PC-3 (cell line): ENCODE measurements at regions not wholly inside any gene's neighbourhood (a gene's known extent, or its start where the extent isn't known, plus 50 kb on each side); places are given as distances from the start of the nearest gene placed in this dataset.

ENCODE experiments used
- ATAC-seq: fragments of 200-7000 bp; cut with Tn5 transposase; 2 replicates; pipeline ENCODE4 v1.9.1; 2020; ENCODE audit warnings: mild to moderate bottlenecking, moderate library complexity
- BruUV-seq: library from RNA; stranded (reverse); fragments of 400-500 nt; replicated peaks from 2 replicates; lab custom pipeline; 2021; lab: Mats Ljungman, UMichigan
- CTCF ChIA-PET: fragments of 300-600 bp; sonication (Branson Sonifier 250); formaldehyde crosslinking; loops from one replicate; lab custom pipeline; 2022; ENCODE audit warnings: antibody characterized with exemption; lab: Charles Lee
- POLR2A ChIA-PET: fragments of 300-600 bp; sonication (Branson Sonifier 250); formaldehyde crosslinking; loops from one replicate; lab custom pipeline; 2022; ENCODE audit warnings: antibody characterized with exemption; ENCODE audit not compliant: unreplicated experiment; lab: Charles Lee
- DNase-seq: peaks from one replicate; pipeline ENCODE4 v3.0.0-alpha.2; 2015
- H2AFZ ChIP-seq: fragments of 300-600 bp; sonication (generic); 2 replicates; pipeline ENCODE4 v1.6.0; 2016; ENCODE audit warnings: antibody characterized with exemption, low read length
- H3F3A ChIP-seq: fragments of 300-600 bp; sonication (generic); one replicate; pipeline ENCODE4 v1.6.0; 2017; ENCODE audit warnings: antibody characterized with exemption, low read length, control low read depth, mild to moderate bottlenecking; ENCODE audit not compliant: unreplicated experiment
- H3K27ac ChIP-seq: fragments of 300-600 bp; sonication (generic); 2 replicates; pipeline ENCODE4 v1.5.1; 2016; ENCODE audit warnings: mild to moderate bottlenecking, low read length
- H3K27me3 ChIP-seq: fragments of 300-600 bp; sonication (generic); 2 replicates; pipeline ENCODE4 v1.6.1; 2016; ENCODE audit warnings: low read length, mixed read lengths
- H3K36me3 ChIP-seq: fragments of 300-600 bp; sonication (generic); 2 replicates; pipeline ENCODE4 v1.6.1; 2016; ENCODE audit warnings: low read depth, mixed run types, low read length, mixed read lengths
- H3K4me1 ChIP-seq: fragments of 300-600 bp; sonication (generic); 2 replicates; pipeline ENCODE4 v1.5.1; 2016; ENCODE audit warnings: low read length; ENCODE audit not compliant: insufficient read depth
- H3K4me2 ChIP-seq: fragments of 300-600 bp; sonication (generic); 2 replicates; pipeline ENCODE4 v1.6.0; 2016; ENCODE audit warnings: low read length
- H3K4me3 ChIP-seq: fragments of 300-600 bp; sonication (generic); 2 replicates; pipeline ENCODE4 v1.5.1; 2016; ENCODE audit warnings: mild to moderate bottlenecking, low read length, mixed read lengths
- H3K79me2 ChIP-seq: fragments of 300-600 bp; sonication (generic); 2 replicates; pipeline ENCODE4 v1.6.1; 2017; ENCODE audit warnings: low read length, mixed read lengths
- H3K9ac ChIP-seq: fragments of 300-600 bp; sonication (generic); 2 replicates; pipeline ENCODE4 v1.6.0; 2016; ENCODE audit warnings: mild to moderate bottlenecking, low read length
- H3K9me2 ChIP-seq: fragments of 300-600 bp; sonication (generic); replicated peaks from 2 replicates; pipeline ENCODE4 v1.6.1; 2016; ENCODE audit warnings: mixed run types, low read length, mixed read lengths
- H3K9me3 ChIP-seq: fragments of 300-600 bp; sonication (generic); 2 replicates; pipeline ENCODE4 v1.6.1; 2016; ENCODE audit warnings: low read length, mixed read lengths
- H4K20me1 ChIP-seq: fragments of 300-600 bp; sonication (generic); 2 replicates; pipeline ENCODE4 v1.6.1; 2016; ENCODE audit warnings: low read length, mixed read lengths
- CTCF ChIP-seq: fragments of 300-600 bp; sonication (generic); conservative IDR thresholded peaks from 2 replicates; pipeline ENCODE4 v1.5.1; 2017; ENCODE audit warnings: antibody characterized with exemption, low read depth, mild to moderate bottlenecking, low read length
- EZH2 ChIP-seq: fragments of 300-600 bp; sonication (generic); IDR thresholded peaks from one replicate; pipeline ENCODE4 v1.6.1; 2017; ENCODE audit warnings: antibody characterized with exemption, mild to moderate bottlenecking, low read length; ENCODE audit not compliant: unreplicated experiment
- EZH2phosphoT487 ChIP-seq: fragments of 300-600 bp; sonication (generic); IDR thresholded peaks from 2 replicates; pipeline ENCODE4 v1.6.1; 2018; ENCODE audit warnings: mild to moderate bottlenecking, antibody characterized with exemption, low read length, borderline replicate concordance
- intact Hi-C: fragments of 100-400 bp; cut with micrococcal nuclease; formaldehyde crosslinking; loops from 2 replicates; pipeline ENCODE4 v1.9.0; 2023

DNA sequence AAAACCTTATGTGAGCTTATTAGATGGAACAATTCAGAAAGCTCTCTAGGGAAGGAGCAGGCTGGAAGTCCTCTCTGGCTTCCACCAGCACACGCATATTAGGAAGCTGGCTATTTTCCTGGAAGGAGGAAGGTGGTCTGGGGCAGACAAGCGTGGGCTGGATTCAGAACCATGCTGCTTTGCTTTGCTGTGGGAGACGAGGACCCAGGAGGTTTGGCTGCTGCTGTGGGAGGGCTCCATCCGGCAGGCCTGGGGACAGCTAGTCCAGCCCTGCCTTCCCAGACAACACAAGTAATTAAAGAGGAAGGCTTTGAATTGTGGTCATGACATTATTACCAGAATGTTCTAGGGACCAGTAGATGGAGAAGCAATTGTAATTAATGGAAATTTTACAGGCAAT lies 238.8 kb upstream of the MYT1L start:
- Histone ChIP-seq H3K9me3 (peaks cover 8% of the 10 kb centered on the region; the same call in 1 of the 2 replicates), H2AFZ (no peak overlapping the region), H3K79me2 (no peaks in the 10 kb centered on the region), H3K27ac (no peak overlapping the region), H3K9me2 (no peaks in the 10 kb centered on the region), H3K9ac (no peak overlapping the region), H3K36me3 (no peaks in the 10 kb centered on the region), H3K27me3 (peaks cover 29% of the 10 kb centered on the region), H3F3A (no peaks in the 10 kb centered on the region), H3K4me2 (no peak overlapping the region), H3K4me3 (no peak overlapping the region), H3K4me1 (no peaks in the 10 kb centered on the region), H4K20me1 (no peaks in the 10 kb centered on the region)
- ChIA-PET CTCF (no interaction called here), POLR2A (no interaction called here)
- no peak for TF ChIP-seq EZH2
- TF ChIP-seq EZH2phosphoT487: no peak
- TF ChIP-seq CTCF: no peak
- ATAC-seq (no peak), DNase-seq (no peak)
- intact Hi-C loops: no loop called here
- BruUV-seq: no TSS peak

GRCh38 chr2:2569306-2569705 lies 238.2 kb upstream of the MYT1L start:
- no peak overlapping the region for H2AFZ ChIP-seq
- no peaks in the 10 kb centered on the region for H3K79me2 ChIP-seq
- peaks cover 32% of the 10 kb centered on the region for H3K27me3 ChIP-seq
- H3K4me1 ChIP-seq: no peaks in the 10 kb centered on the region
- no peaks in the 10 kb centered on the region for H3K36me3 ChIP-seq
- no peaks in the 10 kb centered on the region for H3K9me2 ChIP-seq
- no peak overlapping the region for H3K4me2 ChIP-seq
- ATAC-seq (no peak), DNase-seq (no peak)
- H3K9me3 ChIP-seq: peaks cover 8% of the 10 kb centered on the region; the same call in 1 of the 2 replicates
- no TSS peak for BruUV-seq
- H4K20me1 ChIP-seq: no peaks in the 10 kb centered on the region
- no peak for TF ChIP-seq EZH2phosphoT487
- TF ChIP-seq CTCF: no peak
- no peak for TF ChIP-seq EZH2
- no peak overlapping the region for H3K27ac ChIP-seq
- no peak overlapping the region for H3K9ac ChIP-seq
- ChIA-PET CTCF (no interaction called here), POLR2A (no interaction called here)
- H3F3A ChIP-seq: no peaks in the 10 kb centered on the region
- H3K4me3 ChIP-seq: no peak overlapping the region
- intact Hi-C loops: no loop called here

- Histone ChIP-seq H3K27me3 (peaks cover 34% of the 10 kb centered on the region), H3K4me2 (no peak overlapping the region), H3K9me3 (peaks cover 1% of the 10 kb centered on the region; the same call in 1 of the 2 replicates), H3K36me3 (no peaks in the 10 kb centered on the region), H4K20me1 (no peaks in the 10 kb centered on the region), H3K9me2 (no peaks in the 10 kb centered on the region), H3F3A (no peaks in the 10 kb centered on the region), H3K9ac (no peak overlapping the region), H3K4me1 (no peaks in the 10 kb centered on the region), H3K27ac (no peak overlapping the region), H2AFZ (no peak overlapping the region), H3K4me3 (no peak overlapping the region), H3K79me2 (no peaks in the 10 kb centered on the region)
- ChIA-PET CTCF (no interaction called here), POLR2A (no interaction called here)
- TF ChIP-seq CTCF: no peak
- no peak for TF ChIP-seq EZH2phosphoT487
- no peak for TF ChIP-seq EZH2
- BruUV-seq: no TSS peak
- no peak for DNase-seq
- no peak for ATAC-seq
- intact Hi-C loops: no loop called here
These were observed 237.3 kb upstream of the MYT1L start for GRCh38 chr2:2568411-2568810.
